ENCODE measurements at regions not wholly inside any gene's neighbourhood (a gene's known extent, or its start where the extent isn't known, plus 50 kb on each side); places are given as distances from the start of the nearest gene placed in this dataset.

DNA sequence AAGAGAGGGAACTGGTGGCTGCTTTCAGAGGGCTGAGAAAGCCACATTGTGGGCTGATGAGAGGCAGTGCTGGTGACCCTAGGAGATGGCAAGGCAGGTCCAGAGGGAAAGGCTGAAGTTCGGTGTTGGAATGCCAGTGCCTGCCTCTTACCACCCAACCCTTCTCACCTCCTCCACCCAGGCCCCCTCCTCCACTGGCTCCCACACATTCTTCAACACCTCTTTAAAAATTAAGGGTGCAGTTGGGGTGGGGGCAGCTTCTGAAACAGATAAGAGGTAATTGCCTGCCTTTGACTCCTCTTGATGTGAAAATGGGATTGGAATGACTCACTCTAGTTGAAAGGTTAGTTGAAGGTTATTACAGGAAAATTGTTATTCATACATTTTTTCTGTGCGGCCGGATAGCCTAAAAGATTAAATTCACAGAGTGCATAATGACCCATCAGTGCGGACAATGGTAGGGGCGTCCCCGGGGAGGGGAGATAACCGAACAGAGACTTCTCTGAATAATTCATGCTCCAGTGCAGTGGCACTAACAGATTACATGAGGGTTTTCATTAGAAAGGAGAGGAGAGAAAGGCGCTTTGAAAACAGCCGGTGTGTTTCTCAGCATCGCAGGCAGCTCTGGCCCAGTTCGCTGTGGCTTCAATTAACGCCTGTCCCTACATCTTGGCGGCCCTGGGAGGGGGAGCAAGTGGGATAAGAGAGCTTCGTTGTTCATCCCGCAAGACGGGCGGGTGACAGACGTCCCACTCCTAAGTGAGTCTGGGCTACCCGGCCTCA, 212.4 kb downstream of the TLE3 start:
- peaks cover 3% of the 10 kb centered on the region for H3K9me3 ChIP-seq (ENCODE audit: control insufficient read depth, low read length)
- no peaks in the 10 kb centered on the region for H3K36me3 ChIP-seq (ENCODE audit: control insufficient read depth, insufficient read depth, low read length)
- 31 to 42% methylated on average over 7 to 14 of the region's 19 CpGs for WGBS, 2 experiments (ENCODE audit: insufficient coverage in 2 of 2)
- H3K27ac ChIP-seq (ENCODE audit: low read depth, low read length, severe bottlenecking), result no peak overlapping the region
- no peaks in the 10 kb centered on the region for H3K4me1 ChIP-seq (ENCODE audit: control insufficient read depth, insufficient read depth, low read length, poor library complexity, severe bottlenecking)
- no peak overlapping the region for H3K4me3 ChIP-seq (ENCODE audit: extremely low read depth, insufficient read depth, low read length, poor library complexity, severe bottlenecking)

DNA sequence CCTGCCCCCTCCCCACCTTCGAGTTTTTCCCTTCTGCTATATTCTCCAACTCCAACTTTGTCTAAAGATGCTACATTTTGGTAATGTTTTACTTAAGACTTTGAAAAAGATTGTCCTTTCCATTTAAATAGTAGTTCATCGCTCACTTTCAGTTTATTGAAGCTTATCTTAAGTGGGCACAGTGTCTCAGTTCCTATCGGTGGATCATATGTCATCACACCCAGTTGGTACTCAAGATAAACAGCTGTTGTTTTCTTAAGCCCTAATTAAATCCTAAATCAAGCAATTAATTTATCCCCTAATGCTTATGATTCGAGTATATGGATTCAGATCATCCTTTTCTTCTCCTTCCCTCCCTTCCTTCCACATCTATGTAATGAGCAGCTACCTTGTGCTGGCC, 210.7 kb downstream of the TLE3 start:
- Histone ChIP-seq H3K4me3 (ENCODE audit: extremely low read depth, insufficient read depth, low read length, poor library complexity, severe bottlenecking) (no peak overlapping the region), H3K36me3 (ENCODE audit: control insufficient read depth, insufficient read depth, low read length) (no peaks in the 10 kb centered on the region), H3K4me1 (ENCODE audit: control insufficient read depth, insufficient read depth, low read length, poor library complexity, severe bottlenecking) (no peaks in the 10 kb centered on the region), H3K9me3 (ENCODE audit: control insufficient read depth, low read length) (peaks cover 3% of the 10 kb centered on the region), H3K27ac (ENCODE audit: low read depth, low read length, severe bottlenecking) (no peak overlapping the region)
- WGBS, 2 experiments (ENCODE audit: insufficient coverage in 2 of 2), result 78 to 87% methylated on average over 3 of the region's 4 CpGs

DNA sequence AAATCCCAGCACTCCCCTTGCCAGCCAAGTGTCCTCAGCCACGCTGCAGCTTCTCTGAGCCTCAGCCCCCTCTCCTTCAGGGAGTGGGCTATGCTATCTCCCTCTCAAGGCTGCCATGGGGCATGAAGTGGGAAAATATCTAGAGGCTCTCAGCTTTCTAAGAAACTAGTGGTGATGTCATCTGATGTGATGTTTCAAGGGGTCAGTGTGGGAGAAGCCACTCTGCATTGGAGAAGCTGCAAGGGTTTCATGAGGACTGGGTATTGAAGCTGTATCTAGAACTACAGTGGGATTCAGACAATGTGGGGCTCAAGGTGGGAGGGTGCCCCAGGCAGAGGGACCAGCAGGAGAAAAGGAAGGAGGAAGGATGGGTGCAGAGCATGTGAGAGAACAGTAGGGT, 210.2 kb downstream of the TLE3 start:
- no peaks in the 10 kb centered on the region for H3K4me1 ChIP-seq (ENCODE audit: control insufficient read depth, insufficient read depth, low read length, poor library complexity, severe bottlenecking)
- no peak overlapping the region for H3K27ac ChIP-seq (ENCODE audit: low read depth, low read length, severe bottlenecking)
- peaks cover 3% of the 10 kb centered on the region for H3K9me3 ChIP-seq (ENCODE audit: control insufficient read depth, low read length)
- no peaks in the 10 kb centered on the region for H3K36me3 ChIP-seq (ENCODE audit: control insufficient read depth, insufficient read depth, low read length)
- H3K4me3 ChIP-seq (ENCODE audit: extremely low read depth, insufficient read depth, low read length, poor library complexity, severe bottlenecking), result no peak overlapping the region
- no CpG with 5 or more reads among the region's 1 CpG for WGBS, 2 experiments (ENCODE audit: insufficient coverage in 2 of 2)

DNA sequence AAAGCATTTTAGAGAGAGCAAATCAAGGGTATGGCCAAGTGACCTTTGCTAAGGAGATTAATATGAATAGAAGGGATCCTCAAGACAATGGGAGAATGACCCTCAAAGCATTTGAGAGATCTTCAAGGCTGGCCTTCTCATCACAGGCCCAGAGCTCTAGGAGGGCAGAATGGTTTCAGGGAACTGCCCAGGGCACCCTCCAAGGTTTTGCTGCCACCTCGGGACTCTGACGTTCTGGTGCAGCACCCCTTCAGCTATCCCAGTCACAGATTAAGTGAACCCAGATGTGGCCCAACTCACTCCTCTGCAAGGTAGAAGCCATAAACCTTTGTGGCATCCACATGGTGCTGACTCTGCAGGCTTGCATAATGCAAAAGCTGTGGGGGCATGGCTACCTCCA, 209.3 kb downstream of the TLE3 start:
- Histone ChIP-seq H3K36me3 (ENCODE audit: control insufficient read depth, insufficient read depth, low read length) (no peaks in the 10 kb centered on the region), H3K4me3 (ENCODE audit: extremely low read depth, insufficient read depth, low read length, poor library complexity, severe bottlenecking) (no peak overlapping the region), H3K9me3 (ENCODE audit: control insufficient read depth, low read length) (peaks cover 2% of the 10 kb centered on the region), H3K27ac (ENCODE audit: low read depth, low read length, severe bottlenecking) (no peak overlapping the region), H3K4me1 (ENCODE audit: control insufficient read depth, insufficient read depth, low read length, poor library complexity, severe bottlenecking) (no peaks in the 10 kb centered on the region)
- 73 to 80% methylated on average over 1 to 2 of the region's 2 CpGs for WGBS, 2 experiments (ENCODE audit: insufficient coverage in 2 of 2)

DNA sequence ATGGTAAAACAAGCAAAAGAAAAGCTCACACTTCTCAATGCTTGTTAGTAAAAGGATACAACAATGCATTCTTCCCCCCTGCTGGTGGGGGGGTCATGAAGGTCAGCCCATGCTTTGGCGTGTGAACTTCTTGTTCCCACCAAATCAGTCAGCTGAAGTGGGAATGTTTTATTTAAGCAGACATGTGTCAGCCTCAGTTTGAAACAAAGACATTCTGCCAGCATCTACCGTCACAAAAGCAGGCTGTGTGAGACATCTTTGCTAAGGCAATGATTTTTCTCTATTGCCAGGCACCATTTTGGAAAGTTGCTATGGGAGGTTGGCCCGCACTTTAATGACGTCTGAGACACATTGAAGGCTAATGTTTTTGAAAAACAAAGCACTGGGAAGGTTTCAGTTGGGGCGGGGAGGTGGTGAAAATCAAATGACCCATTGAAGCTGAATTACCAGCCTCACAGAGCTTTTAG, 206.6 kb downstream of the TLE3 start:
- no peaks in the 10 kb centered on the region for H3K36me3 ChIP-seq (ENCODE audit: control insufficient read depth, insufficient read depth, low read length)
- peaks cover 8% of the 10 kb centered on the region for H3K4me1 ChIP-seq (ENCODE audit: control insufficient read depth, insufficient read depth, low read length, poor library complexity, severe bottlenecking)
- no peaks in the 10 kb centered on the region for H3K9me3 ChIP-seq (ENCODE audit: control insufficient read depth, low read length)
- no peak overlapping the region for H3K27ac ChIP-seq (ENCODE audit: low read depth, low read length, severe bottlenecking)
- 84 to 85% methylated on average over 3 to 5 of the region's 5 CpGs for WGBS, 2 experiments (ENCODE audit: insufficient coverage in 2 of 2)
- no peak overlapping the region for H3K4me3 ChIP-seq (ENCODE audit: extremely low read depth, insufficient read depth, low read length, poor library complexity, severe bottlenecking)

DNA sequence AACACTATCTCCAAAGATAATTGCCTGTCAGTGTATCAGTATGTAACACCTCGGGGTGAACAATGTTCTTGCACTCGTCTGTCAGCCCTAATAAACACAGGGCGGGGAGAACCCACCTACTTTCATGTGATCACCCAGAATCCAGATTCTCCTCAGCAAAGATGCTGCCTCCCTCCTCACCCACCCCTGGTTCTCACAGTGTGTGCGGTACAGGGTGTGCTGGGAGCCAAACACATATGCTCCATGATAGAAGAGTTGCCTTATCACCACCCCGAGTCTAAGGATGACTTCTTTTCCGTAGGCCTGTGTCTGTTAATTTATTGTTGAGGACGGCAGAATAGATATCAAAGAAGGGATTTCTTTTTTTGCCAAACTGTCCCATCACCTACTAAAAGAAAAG, 206.1 kb downstream of the TLE3 start:
- Histone ChIP-seq H3K9me3 (ENCODE audit: control insufficient read depth, low read length) (no peaks in the 10 kb centered on the region), H3K4me1 (ENCODE audit: control insufficient read depth, insufficient read depth, low read length, poor library complexity, severe bottlenecking) (peaks cover 8% of the 10 kb centered on the region), H3K36me3 (ENCODE audit: control insufficient read depth, insufficient read depth, low read length) (no peaks in the 10 kb centered on the region), H3K4me3 (ENCODE audit: extremely low read depth, insufficient read depth, low read length, poor library complexity, severe bottlenecking) (no peak overlapping the region), H3K27ac (ENCODE audit: low read depth, low read length, severe bottlenecking) (no peak overlapping the region)
- WGBS, 2 experiments (ENCODE audit: insufficient coverage in 2 of 2), result 80 to 100% methylated on average over 3 to 5 of the region's 7 CpGs

DNA sequence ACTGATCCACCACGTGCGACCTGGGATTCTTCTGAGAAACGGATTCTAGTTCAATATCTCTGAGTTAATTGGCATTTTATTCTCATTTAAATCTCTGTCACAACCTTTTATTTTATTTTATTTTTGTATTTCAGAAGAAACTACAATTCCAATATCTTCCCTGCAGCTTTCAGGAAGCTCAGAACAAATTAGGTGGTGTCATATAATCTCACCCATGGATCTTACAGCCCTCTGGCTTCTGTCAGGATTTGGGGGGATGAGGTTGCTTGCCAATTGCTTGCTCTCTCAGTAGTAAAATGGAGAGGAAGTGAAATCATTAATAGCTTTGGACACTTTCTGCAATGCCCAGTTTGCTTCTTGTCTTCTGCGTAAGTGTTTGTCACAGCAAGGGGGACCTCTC, 205.4 kb downstream of the TLE3 start:
- Histone ChIP-seq H3K36me3 (ENCODE audit: control insufficient read depth, insufficient read depth, low read length) (no peaks in the 10 kb centered on the region), H3K4me3 (ENCODE audit: extremely low read depth, insufficient read depth, low read length, poor library complexity, severe bottlenecking) (no peak overlapping the region), H3K4me1 (ENCODE audit: control insufficient read depth, insufficient read depth, low read length, poor library complexity, severe bottlenecking) (peaks cover 8% of the 10 kb centered on the region), H3K9me3 (ENCODE audit: control insufficient read depth, low read length) (no peaks in the 10 kb centered on the region), H3K27ac (ENCODE audit: low read depth, low read length, severe bottlenecking) (no peak overlapping the region)
- 100% methylated on average over 1 of the region's 4 CpGs; no CpG with 5 or more reads in 1 of the 2 experiments for WGBS, 2 experiments (ENCODE audit: insufficient coverage in 2 of 2)

DNA sequence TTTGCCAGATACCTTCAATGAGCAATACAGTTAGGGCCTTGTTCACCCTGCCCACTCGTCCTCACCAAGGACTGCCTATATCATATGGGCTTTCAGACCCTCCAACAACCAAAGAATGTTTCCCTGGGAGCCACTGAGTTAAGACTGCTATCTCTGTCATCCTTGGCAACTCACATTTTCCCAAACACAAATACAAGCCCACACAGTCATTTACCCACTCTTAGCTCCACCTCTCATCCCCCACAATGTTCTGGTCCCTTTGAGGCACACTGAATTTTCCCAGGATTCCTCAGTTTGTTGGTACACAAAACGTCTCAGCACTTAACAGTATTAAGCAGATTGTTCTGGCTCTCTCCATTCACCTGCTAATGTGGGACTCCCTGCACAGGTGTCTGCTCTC, 204.6 kb downstream of the TLE3 start:
- no peak overlapping the region for H3K27ac ChIP-seq (ENCODE audit: low read depth, low read length, severe bottlenecking)
- WGBS, 2 experiments (ENCODE audit: insufficient coverage in 2 of 2), result 69 to 73% methylated on average over 2 of the region's 2 CpGs
- no peaks in the 10 kb centered on the region for H3K36me3 ChIP-seq (ENCODE audit: control insufficient read depth, insufficient read depth, low read length)
- H3K9me3 ChIP-seq (ENCODE audit: control insufficient read depth, low read length), result no peaks in the 10 kb centered on the region
- H3K4me1 ChIP-seq (ENCODE audit: control insufficient read depth, insufficient read depth, low read length, poor library complexity, severe bottlenecking), result peaks cover 8% of the 10 kb centered on the region
- H3K4me3 ChIP-seq (ENCODE audit: extremely low read depth, insufficient read depth, low read length, poor library complexity, severe bottlenecking), result no peak overlapping the region

DNA sequence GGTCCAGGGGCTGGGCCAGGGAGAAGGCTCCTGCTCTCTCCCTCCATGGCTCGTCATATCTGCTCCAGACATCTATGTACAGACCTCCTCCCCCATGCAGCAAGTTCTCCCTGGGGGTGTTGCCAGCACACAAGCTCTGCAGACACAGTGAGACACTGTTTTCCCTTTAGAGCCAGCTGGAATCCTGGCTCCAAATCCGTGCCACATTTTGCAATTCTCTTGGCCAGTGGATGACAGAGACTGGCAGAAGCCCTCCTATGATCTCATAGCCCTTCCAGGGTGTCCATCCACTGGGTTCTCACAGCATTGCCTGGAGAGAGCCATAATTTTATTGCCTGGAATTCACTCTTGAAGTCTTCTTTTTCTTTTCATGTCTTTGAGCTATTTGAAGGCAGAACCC, 203.9 kb downstream of the TLE3 start:
- Histone ChIP-seq H3K4me3 (ENCODE audit: extremely low read depth, insufficient read depth, low read length, poor library complexity, severe bottlenecking) (no peak overlapping the region), H3K4me1 (ENCODE audit: control insufficient read depth, insufficient read depth, low read length, poor library complexity, severe bottlenecking) (peaks cover 8% of the 10 kb centered on the region), H3K27ac (ENCODE audit: low read depth, low read length, severe bottlenecking) (no peak overlapping the region), H3K36me3 (ENCODE audit: control insufficient read depth, insufficient read depth, low read length) (no peaks in the 10 kb centered on the region), H3K9me3 (ENCODE audit: control insufficient read depth, low read length) (no peaks in the 10 kb centered on the region)
- WGBS, 2 experiments (ENCODE audit: insufficient coverage in 2 of 2), result 62 to 67% methylated on average over 2 of the region's 2 CpGs

DNA sequence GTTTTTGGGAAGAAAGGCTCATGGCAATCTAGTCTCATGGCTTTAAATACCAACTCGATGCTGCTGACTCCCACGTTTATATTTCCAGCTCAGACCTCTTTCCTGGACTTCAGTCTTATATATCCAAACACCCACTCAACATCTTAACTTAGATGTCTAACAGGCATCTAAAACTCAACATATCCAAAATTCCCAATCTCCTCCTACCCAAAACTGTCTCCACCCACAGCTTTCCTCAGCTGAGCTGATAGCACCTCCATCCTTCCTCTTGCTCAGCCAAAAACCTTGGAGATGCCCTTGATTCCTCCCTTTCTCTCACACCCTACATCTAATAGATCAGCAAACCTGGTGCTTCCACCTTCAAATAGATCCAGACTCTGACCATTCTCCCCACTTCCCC, 202.5 kb downstream of the TLE3 start:
- Histone ChIP-seq H3K36me3 (ENCODE audit: control insufficient read depth, insufficient read depth, low read length) (no peaks in the 10 kb centered on the region), H3K27ac (ENCODE audit: low read depth, low read length, severe bottlenecking) (no peak overlapping the region), H3K4me1 (ENCODE audit: control insufficient read depth, insufficient read depth, low read length, poor library complexity, severe bottlenecking) (peaks cover 8% of the 10 kb centered on the region), H3K4me3 (ENCODE audit: extremely low read depth, insufficient read depth, low read length, poor library complexity, severe bottlenecking) (no peak overlapping the region), H3K9me3 (ENCODE audit: control insufficient read depth, low read length) (no peaks in the 10 kb centered on the region)
- 100% methylated on average over 2 of the region's 2 CpGs; no CpG with 5 or more reads in 1 of the 2 experiments for WGBS, 2 experiments (ENCODE audit: insufficient coverage in 2 of 2)

DNA sequence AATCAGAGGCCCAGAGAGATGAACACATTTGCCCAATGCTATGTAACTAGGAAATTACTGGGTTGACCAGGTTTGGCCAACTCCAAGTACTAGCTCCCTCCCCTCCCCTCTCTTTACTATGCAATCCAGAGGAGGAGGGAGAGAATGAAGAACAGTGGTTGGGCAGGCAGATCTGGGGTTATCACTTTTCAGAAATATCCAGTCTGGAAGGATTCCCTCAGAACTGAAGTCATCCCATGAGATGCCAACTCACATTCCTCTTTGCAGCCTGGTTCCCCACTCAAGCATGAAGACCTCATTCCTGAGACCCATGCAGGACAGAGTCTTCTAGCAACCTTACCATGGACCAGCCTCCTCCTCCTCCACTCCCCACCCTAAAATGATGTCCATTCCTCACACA, 201.1 kb downstream of the TLE3 start:
- H3K9me3 ChIP-seq (ENCODE audit: control insufficient read depth, low read length), result no peaks in the 10 kb centered on the region
- peaks cover 8% of the 10 kb centered on the region for H3K4me1 ChIP-seq (ENCODE audit: control insufficient read depth, insufficient read depth, low read length, poor library complexity, severe bottlenecking)
- H3K36me3 ChIP-seq (ENCODE audit: control insufficient read depth, insufficient read depth, low read length), result no peaks in the 10 kb centered on the region
- H3K4me3 ChIP-seq (ENCODE audit: extremely low read depth, insufficient read depth, low read length, poor library complexity, severe bottlenecking), result no peak overlapping the region
- no peak overlapping the region for H3K27ac ChIP-seq (ENCODE audit: low read depth, low read length, severe bottlenecking)
